Astrocyte of the hippocampus (primary cell): ENCODE measurements at regions not wholly inside any gene's neighbourhood (a gene's known extent, or its start where the extent isn't known, plus 50 kb on each side); places are given as distances from the start of the nearest gene placed in this dataset.
A peak's percentile ranks its signal among the peaks of the same experiment; 100 is the strongest.
"Not testable (repeated sequence)": the region's sequence is repeated elsewhere in the genome, so short reads cannot be mapped to it uniquely, and the experiment has no call there.

Experiments used
- DNase-seq: peaks from one replicate; pipeline ENCODE4 v3.0.0; 2011; ENCODE audit warnings: low read depth, low spot score

DNA sequence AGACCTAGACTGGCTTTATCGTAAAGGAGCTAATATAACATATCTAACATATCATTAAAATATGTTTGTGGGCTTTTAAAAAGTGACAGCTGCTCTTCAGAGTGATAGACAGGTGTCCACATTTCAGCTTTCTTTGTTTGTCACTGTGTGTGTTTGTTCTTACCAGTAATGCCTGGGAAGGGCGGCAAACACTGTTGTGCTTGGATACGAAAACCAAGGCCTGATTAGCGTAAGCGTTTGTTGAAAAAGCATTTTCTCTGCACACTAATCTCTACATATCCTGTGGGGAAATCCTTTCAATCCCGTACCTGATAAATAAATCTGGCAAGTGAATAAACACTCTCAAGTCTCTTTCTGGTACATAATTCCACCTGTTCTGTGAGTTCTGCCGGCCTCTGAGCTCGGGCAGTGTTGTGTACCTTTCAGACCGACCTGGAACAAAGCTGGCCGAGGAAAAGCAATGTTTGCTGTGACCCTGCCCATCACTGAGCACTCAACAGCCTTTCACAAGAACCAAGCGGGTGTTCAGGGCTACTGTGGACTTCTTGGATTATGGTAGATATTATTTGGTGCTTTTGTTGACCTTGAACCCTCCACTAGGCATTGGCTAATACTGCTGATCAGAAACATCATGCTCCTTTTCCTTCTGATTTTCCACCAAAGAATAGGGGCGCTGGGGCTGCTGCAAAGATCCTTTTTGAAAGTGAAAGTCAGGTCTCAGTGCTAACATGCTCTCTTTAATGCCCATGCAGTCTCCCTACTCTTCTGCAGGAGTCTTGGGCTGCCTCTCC, 100.4 kb downstream of the CD83 start:
- DNase-seq: no peak

DNA sequence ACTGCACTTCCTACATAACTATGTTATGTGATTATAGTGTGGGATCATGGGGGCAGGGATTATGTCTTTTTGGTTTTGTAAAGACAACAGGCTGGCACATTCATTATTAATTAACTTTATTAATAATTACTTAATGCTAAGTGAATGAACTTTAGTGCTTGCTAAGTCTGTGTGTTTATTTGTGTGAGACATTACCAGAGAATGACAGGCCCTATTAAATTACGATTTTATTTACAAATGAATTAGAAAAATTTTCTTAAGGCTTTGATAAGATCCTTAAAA, 100.9 kb downstream of the CD83 start:
- DNase-seq: no peak

DNA sequence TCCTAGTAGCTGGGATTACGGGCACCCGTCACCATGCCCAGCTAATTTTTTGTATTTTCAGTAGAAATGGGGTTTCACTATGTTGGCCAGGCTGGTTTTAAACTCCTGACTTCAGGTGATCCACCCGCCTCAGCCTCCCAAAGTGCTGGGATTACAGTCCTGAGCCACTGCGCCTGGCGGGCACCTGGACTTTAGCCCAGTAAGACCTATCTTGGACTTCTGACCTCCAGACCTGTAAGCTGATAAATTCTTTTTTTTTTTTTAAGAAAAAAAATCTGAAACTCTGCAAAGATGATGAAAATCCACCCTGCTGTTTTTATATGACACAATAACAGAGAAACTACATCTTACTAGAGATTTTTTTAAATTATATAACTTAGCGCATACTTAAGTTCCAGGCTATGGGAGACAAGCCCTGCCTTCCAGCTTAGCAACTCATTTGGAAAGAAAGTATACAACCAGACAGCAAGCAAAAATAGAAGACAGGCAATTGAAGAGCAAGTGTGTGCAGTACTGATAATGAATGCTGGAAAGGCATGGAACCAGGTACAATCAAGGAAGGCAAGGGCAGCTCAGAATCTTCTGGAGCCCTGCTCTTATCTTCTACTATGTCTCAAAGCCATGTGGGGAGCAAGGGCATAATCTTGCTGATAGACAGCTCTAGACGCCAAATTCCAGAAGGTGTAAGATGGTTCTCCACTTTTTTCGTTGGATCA, 104.2 kb downstream of the CD83 start:
- no peak for DNase-seq

DNA sequence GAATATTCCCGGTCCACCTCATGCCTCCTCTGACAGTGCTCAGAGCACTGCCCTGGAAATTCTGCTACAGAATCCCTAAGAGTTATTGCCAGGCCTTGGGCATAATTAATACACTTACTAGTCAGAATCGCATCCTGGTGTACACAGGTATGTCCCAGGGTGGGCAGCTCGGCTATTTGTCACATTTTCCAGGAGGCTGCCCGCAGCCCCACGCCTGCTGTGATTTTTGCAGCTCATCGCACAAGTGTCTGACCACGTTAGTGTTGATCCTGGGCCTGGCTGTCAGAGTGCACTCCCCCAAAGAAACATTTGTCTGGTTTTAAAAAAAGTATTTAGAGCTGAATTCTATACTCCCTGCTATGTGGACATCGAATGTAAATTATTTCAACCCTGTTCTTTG, 105.4 kb downstream of the CD83 start:
- no peak for DNase-seq

DNA sequence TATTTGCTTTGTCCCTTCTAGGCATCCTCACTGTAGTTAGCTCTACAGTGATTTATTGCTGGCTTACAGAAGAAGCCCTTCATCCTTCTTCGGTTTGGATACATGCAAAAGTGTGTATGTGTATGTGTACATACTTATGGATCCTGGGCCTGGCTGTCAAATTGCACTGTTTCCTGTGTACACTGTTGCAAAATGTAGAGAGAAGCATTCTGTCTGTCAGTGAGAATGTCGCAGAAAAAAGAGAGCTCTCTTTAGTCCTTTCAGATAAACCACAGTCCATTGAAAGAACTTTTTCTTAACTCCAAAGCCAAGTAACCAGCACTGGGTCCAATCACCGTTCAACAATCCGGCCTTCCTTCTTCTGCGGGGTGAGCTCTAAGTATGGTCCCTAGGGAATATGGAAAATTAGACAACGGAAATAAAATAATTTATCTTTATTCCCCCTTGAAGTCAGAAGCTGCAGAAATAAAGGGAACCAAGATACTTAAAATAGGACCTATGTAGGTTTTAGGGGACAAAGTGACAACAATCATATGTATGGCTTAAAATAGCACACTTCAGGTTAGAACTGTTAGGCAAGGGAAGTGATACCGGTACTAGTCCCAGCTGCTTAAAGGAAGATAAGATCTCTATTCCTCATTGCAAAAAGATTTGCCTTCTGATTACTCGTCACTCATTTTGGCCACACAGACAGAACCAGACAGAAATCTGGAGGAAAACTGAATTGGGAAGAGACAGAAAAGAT, 107.0 kb downstream of the CD83 start:
- no peak for DNase-seq

DNA sequence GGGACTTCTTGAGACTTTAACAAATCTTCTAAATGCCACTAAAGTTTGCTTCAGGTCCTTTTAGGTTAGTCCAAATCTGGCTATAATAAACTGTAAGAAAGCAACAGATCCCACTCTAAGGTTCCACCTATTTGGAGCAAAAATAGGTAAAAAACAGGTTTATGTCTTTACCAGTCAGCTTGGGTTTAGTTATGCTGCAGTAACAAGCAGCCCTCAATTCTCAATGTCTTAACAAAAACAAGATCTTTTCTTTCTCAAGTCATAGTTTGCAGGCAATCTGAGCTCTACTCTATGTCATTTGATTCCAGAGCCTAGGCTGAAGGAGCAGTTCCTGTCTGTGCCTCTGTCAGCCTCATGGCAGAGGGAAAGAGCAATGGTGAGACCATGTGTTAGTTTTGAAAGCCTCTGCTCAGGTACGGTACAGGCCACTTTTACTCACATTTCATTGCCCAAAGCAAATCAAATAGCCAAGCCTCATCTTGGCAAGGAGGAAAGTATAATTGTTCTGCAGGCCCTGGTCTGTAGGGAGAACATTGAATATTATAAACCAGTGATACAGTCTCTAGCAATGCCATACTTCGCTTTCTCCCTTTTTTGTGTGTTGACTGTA, 108.6 kb downstream of the CD83 start:
- no peak for DNase-seq

DNA sequence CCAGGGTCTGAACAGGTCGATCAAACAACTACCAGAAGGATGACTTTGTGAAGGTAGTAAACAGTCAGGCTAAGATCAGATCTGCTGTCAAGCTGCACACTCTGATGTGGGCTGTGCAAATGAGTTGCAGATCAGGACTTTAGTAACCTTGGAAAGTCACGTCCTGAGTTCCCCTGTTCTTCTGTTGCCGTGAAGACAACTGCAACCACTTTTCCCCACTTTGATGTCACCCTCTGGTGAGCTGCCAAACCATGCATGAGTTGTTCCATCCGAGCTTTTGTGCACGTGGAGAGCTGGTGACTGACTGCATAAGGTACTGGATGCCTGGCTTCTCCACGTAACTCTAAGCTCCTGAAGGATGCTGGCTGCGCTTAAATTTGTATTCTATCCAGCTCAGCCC, 111.0 kb downstream of the CD83 start:
- DNase-seq: peak; percentile 49

DNA sequence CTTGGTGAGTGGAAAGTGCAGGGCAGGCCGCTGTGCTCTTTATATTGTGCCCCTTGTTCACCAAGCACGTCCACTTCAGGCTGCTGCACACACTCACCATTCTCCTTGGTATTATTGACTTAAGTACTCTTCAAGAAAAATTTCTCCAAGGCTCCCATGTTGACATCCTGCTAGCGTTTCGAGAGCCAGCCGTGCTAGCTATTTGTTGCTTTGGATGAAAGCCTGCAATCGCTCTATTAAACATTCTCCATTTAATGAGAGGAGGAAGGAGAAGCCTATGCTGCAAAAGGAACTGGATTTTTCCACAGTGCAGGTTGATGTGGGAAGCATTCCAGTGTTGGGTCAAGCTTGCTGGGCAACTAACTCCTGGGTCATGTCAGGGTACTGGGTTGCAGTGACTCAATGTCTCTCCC, 113.5 kb downstream of the CD83 start:
- DNase-seq: no peak

DNA sequence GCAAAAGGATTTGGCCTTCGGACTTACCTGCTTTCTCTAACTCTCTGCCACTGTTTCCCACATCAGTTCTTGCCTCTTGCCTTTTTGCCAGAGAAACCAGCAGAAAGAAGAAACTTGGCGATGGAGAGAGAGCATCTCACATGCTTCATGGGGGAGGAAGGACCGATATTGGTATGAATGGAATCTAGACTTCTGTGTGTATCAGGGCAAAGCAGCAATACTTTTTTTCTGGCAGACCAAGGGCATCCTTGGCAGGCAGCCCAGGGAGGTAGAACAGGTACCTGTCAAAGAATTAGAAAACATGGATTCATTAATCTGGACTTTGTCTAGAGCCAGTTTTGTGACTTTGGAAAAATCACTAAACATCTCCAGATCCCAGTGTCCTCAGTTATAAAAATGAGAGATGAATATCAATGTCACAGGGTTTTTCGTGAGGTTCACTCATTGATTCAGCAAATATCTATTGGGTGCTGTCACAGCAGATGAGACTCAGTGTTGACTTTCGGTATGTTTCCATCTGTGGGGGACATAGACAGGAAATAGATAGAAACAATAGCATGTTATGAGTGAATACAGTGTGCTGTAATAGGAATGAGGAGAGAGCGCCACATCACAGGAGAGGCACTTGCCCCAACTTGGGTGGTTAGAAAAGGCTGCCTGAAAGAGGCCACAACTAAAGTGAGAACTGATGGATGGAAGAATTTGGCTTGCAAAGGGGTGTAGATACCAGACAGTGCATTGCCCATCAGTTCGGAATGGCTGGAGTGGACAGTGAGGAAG, 114.1 kb downstream of the CD83 start:
- DNase-seq: no peak

DNA sequence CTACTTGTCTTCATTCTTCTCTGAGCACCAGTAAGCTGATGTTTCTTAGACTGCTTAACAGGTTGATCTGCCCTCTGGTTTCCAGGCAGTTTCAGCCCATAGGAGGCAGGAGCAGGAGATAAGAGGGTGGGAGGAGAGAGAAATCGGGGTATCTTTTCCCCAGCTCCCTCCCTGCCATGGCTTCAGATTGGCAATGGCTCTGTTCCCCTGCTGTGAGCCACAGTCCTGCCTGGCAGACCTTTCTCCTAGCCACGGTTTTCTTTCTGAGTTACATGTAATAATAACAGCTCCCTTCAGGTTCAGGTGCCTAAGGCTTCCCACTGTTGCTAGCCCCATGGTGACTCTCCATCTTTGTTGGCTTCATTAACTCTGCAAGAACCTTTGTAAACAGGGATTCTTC, 115.3 kb downstream of the CD83 start:
- no peak for DNase-seq

DNA sequence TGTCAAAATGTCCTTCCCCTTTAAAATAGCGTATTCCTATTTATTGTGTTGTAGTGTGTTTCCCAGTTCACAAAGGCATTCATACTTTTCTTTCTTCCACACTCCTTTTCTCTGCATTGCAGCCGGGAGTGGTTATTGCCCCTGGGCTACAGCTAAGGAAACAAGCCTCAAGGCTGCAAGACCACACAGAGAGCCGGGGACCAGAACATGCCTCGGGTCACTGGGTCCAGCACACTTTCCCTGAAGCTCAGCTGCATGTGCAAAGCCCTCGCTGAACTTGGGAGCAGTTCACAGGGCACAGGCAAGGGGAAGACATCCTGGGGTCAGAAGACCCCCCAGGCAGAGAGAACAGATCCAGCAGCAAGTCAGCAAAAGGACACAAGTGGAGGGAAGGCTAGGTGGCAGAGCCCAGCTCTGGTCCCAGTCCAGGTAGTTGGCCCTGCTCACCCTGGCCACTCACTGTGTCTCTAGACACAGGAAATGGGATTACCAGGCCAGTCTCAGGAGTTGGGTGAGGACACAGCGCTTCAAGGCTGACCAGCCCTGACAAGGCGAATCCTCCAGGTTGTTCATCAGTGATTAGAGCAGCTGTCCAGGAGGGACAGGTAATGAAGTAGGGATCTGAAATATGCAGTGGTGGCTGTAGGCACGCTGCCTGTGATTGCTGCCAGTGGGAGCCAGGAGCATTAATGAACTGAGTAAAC, 118.2 kb downstream of the CD83 start:
- no peak for DNase-seq

DNA sequence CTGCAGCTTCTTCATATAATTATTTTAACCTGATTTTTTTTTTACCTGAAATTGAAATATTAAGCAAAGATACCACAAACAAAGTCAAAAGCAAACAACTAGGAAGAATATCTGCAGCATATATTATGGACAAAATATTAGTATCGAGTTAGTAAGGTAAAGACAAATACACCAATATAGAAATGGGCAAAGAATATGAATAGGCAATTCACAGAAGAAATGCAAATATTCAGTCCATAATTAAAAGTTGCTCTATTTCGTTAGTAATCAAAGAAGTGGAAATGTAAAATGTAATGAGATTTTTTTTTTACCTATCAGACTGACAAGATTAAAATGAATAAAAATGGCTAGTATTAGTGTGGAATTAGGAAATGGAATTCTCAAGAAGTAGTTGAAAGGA, 121.5 kb downstream of the CD83 start:
- no peak for DNase-seq

DNA sequence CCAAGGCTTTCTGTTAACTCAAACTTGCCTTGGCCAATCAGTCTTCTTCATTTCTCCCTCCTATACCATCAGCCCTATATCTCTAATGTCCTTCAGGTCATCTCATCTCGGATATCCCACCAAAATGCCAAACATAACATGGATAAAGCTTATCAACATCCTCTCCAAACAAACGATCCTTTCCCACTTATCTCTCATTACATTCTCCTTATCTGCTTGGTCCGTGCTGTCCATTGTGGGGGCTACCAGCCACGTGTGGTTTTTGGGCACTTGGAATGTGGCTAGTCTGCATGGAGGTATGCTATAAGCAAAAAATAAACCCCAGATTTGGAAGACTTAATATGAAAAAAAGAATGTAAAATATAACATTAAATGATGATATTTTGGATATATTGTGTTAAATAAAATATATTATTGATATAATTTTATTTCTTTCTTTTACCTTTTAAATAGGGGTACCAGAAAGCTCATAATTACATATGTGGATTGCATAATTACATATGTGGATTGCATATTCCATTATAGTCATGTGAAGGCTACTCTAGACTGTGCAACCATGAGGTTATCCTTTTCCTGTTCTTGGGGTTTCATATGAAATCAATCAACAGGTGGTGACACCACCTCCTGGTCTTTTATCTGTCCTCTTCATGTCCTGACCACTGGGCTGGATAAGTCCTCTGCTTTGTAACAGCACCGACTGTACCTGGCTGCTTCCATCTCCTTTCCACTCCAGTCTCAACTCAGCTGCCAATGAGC, 123.0 kb downstream of the CD83 start:
- DNase-seq: no peak

DNA sequence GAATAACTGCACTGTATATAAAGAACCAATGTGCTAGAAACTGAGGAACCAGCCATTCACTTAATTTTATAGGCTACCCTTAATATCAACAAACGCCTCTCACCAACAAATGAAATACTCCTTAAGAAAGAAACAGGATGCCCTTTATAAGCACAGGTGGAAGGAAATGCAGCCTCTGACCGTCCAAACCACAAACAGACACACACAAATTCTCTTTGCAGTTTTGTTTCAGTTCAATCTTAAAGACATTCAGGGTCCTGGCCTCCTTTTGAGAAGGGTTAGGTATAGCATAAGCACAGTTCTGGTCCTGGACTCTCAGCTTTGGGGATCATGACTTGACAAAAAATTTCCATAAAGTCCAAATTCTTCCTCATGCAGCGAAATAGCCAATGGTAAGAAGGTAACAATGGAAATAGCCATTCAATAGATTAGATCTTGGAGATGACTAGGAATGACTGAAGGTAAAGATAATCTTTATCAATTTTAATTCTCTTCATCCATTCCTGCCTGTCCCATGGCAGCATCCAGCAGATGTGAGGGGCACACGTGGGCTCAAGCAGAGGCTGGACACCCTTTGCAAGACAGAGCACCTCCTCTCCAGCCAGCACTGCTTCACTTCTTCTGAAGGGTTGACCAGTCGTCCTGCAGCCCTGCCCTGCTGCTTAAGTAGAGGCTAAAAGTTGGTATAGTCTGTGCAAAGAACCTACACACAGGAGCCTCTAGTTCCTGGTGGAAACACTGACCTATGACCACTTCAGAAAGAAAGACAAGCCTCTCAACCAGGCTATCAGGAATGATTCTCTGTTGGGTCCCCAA, 123.9 kb downstream of the CD83 start:
- DNase-seq: no peak

DNA sequence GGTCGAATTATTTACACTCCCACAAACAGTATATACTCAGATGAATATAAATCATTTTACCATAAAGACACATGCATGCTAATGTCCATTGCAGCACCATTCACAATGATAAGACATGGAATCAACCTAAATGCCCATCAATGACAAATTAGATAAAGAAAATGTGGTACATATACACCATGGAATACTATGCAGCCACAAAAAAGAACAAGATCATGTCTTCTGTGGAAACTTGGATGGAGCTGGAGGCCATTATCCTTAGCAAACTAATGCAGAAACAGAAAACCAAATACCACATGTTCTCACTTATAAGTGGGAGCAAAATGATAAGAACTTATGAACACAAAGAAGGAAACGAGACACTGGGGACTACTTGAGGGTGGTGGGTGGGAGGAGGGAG, 125.3 kb downstream of the CD83 start:
- not testable (repeated sequence) for DNase-seq

DNA sequence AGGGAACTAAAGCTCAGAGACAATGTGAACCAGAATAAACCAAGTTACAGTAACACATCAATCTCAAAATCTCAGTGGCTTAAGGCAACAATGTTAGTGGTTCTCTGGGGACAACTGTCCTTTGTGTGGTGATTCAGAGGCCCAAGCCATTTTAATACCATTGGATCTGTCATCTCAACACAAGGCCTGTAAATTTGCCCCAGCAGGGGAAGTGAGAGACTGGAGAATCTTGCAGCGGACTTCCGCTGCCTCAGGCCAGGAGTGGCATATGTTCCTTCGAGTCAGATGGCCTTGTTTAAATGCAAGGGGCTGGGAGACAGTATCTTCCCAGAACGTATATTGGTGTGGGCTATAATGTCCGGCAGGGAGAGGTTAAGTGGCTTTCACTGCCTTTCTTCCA, 126.0 kb downstream of the CD83 start:
- DNase-seq: no peak

DNA sequence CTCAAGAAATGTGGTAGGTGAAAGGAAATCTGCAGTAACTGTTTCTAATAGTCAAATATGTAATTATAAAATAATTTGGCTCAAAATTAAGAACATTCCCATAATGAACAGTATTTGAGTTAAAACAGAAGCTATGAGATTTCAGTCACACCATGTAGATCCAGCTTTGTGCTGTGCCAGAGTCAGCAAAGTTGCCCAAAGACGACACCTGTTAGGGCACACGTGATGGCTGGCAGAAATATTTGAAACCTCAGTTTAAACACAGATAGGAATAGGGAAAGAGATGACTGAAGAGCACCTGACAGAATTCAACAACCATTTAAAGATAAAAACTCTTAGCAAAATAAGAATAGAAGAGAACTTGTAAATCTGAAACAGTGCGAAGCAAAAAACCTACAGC, 129.3 kb downstream of the CD83 start:
- no peak for DNase-seq

DNA sequence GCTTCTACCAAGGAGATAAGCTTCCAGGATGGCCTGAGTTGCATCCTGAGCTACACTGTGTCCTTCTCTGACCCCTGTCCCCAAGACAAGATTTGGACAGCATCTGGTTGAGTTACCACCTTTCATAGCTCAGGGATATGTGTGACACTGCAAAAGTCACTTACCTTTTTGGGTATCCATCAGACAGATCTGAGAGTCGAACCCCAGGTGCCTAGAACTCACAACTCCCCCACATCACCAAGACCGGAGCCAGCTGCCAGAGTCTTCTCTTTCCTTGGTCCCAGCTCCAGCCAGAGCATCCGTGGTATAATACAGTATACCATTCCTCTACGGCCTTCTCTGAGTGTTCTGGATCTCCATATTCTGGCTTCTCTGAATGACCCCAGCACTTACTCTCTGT, 133.0 kb downstream of the CD83 start:
- DNase-seq: no peak

DNA sequence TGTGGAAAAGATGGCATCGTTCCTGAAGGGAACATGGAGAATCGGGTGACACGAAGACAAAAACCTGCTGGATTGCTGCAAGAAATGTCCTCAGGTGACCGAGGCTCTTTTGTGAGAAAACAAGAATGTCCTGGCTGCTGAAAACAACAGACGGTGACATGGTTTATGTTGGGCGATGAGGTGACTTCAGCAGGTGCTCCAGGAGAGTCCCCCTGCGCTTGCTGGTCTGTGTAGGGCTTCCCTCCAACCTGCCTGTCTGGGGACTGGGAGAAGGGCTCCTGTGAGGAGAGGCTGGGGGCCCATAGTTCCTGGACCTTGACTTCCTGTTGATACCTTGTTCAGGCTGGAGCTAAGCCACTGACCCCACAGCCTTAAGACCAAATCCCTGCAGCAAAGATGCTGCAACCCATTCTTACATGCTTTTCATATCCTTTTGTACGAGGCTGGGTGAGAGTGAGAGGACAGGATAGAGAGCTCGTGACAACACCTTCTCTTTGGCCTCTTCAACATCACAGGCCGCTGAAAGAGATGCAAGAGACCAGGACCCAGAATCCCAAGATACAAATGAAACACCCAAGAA, 134.8 kb downstream of the CD83 start:
- no peak for DNase-seq
